Left ventricle myocardium inferior (tissue), 1 donor: ENCODE measurements at regions not wholly inside any gene's neighbourhood (a gene's known extent, or its start where the extent isn't known, plus 50 kb on each side); places are given as distances from the start of the nearest gene placed in this dataset.
A peak's percentile ranks its signal among the peaks of the same experiment; 100 is the strongest.

ENCODE experiments used
- DNase-seq: peaks from one replicate; pipeline ENCODE4 v3.0.0-alpha.2; 2020
- H3K27ac ChIP-seq: fragments of 200-600 bp; replicated peaks from 2 replicates; pipeline ENCODE4 v1.8.0; 2021
- H3K27me3 ChIP-seq: fragments of 200-600 bp; 2 replicates; pipeline ENCODE4 v1.8.0; 2021; ENCODE audit warnings: low read depth
- H3K36me3 ChIP-seq: fragments of 200-600 bp; 2 replicates; pipeline ENCODE4 v1.8.0; 2021
- H3K4me1 ChIP-seq: fragments of 200-600 bp; 2 replicates; pipeline ENCODE4 v1.8.0; 2021
- H3K4me3 ChIP-seq: fragments of 200-600 bp; 2 replicates; pipeline ENCODE4 v1.8.0; 2021; ENCODE audit warnings: mild to moderate bottlenecking, moderate library complexity
- H3K9me3 ChIP-seq: fragments of 200-600 bp; replicated peaks from 2 replicates; pipeline ENCODE4 v1.8.0; 2021
- CTCF ChIP-seq: fragments of 200-600 bp; IDR thresholded peaks from 2 replicates; pipeline ENCODE4 v1.8.0; 2021; ENCODE audit warnings: antibody characterized with exemption, mild to moderate bottlenecking, borderline replicate concordance
- intact Hi-C: fragments of 100-400 bp; cut with micrococcal nuclease; formaldehyde crosslinking; loops from one replicate; pipeline ENCODE4 v1.11.0; 2022
- donor health status: DM: no; HTN: yes; CAD: no; lungs with severe emphysema.

- intact Hi-C loops, result no loop called here
- DNase-seq, result no peak
- no peaks in the 10 kb centered on the region for H3K36me3 ChIP-seq
- peaks cover 35% of the 10 kb centered on the region for H3K4me1 ChIP-seq
- H3K27me3 ChIP-seq, result no peaks in the 10 kb centered on the region
- no peak overlapping the region for H3K4me3 ChIP-seq
- TF ChIP-seq CTCF, result no peak
- no peaks in the 10 kb centered on the region for H3K9me3 ChIP-seq
- peak overlapping the region; percentile 76 for H3K27ac ChIP-seq
These were observed 164.1 kb upstream of the SGK1 start for GRCh38 chr6:134481966-134482365.

GRCh38 chr6:134480593-134480992 is 162.7 kb upstream of the SGK1 start:
- intact Hi-C loops, result no loop called here
- TF ChIP-seq CTCF, result no peak
- DNase-seq, result no peak
- Histone ChIP-seq H3K4me1 (peaks cover 35% of the 10 kb centered on the region), H3K27me3 (no peaks in the 10 kb centered on the region), H3K4me3 (no peak overlapping the region), H3K36me3 (no peaks in the 10 kb centered on the region), H3K27ac (peak overlapping the region; percentile 21), H3K9me3 (no peaks in the 10 kb centered on the region)

GRCh38 chr6:134478764-134479399 is 161.0 kb upstream of the SGK1 start:
- no peak for TF ChIP-seq CTCF
- H3K4me1 ChIP-seq, result peaks cover 35% of the 10 kb centered on the region
- no peak overlapping the region for H3K4me3 ChIP-seq
- no peak overlapping the region for H3K27ac ChIP-seq
- no peaks in the 10 kb centered on the region for H3K9me3 ChIP-seq
- no peak for DNase-seq
- no peaks in the 10 kb centered on the region for H3K36me3 ChIP-seq
- intact Hi-C loops, result no loop called here
- H3K27me3 ChIP-seq, result no peaks in the 10 kb centered on the region

GRCh38 chr6:134477991-134478635 is 160.2 kb upstream of the SGK1 start:
- H3K27me3 ChIP-seq, result no peaks in the 10 kb centered on the region
- H3K4me3 ChIP-seq, result no peak overlapping the region
- no peak overlapping the region for H3K27ac ChIP-seq
- intact Hi-C loops, result no loop called here
- no peaks in the 10 kb centered on the region for H3K36me3 ChIP-seq
- peaks cover 28% of the 10 kb centered on the region for H3K4me1 ChIP-seq
- TF ChIP-seq CTCF, result no peak
- no peak for DNase-seq
- no peaks in the 10 kb centered on the region for H3K9me3 ChIP-seq

- Histone ChIP-seq H3K27me3 (no peaks in the 10 kb centered on the region), H3K27ac (no peak overlapping the region), H3K36me3 (no peaks in the 10 kb centered on the region), H3K9me3 (no peaks in the 10 kb centered on the region), H3K4me3 (no peak overlapping the region), H3K4me1 (no peaks in the 10 kb centered on the region)
- TF ChIP-seq CTCF, result no peak
- no peak for DNase-seq
- intact Hi-C loops, result no loop called here
These were observed 157.0 kb upstream of the SGK1 start for GRCh38 chr6:134474955-134475354.
